WI38 (cell line): ENCODE measurements at regions not wholly inside any gene's neighbourhood (a gene's known extent, or its start where the extent isn't known, plus 50 kb on each side); places are given as distances from the start of the nearest gene placed in this dataset.
"Not testable (repeated sequence)": the region's sequence is repeated elsewhere in the genome, so short reads cannot be mapped to it uniquely, and the experiment has no call there.

Experiments
- H3K4me3 ChIP-seq: 2 replicates; pipeline ENCODE4 v1.5.1; 2011; ENCODE audit warnings: low read depth, mild to moderate bottlenecking, control low read depth, low read length
- TF ChIP-seq, protein P1 (sequence below): IDR thresholded peaks from 2 replicates; pipeline ENCODE4 v1.5.1; 2012; ENCODE audit warnings: low read depth, mild to moderate bottlenecking, control low read depth, low read length

DNA sequence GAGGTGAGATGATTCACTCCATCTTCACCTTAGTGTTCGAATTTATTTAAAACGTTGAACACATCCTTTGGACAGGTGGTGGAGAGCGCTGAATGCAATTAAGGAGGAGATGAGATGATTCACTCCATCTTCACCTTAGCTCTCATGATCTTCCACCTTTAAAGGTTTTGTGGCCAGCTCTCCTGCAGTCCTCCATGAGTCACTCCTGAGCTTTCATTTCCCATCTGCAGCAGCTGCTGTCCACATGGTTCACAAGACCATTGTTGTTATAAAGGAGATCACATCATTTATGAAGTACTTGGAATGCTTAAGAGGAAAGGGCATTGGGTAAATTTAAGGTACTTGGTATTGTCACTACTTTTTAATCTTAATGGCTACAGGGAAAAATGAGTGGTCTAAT, 298.5 kb downstream of the PAX3 start:
- TF ChIP-seq, protein P1, sequence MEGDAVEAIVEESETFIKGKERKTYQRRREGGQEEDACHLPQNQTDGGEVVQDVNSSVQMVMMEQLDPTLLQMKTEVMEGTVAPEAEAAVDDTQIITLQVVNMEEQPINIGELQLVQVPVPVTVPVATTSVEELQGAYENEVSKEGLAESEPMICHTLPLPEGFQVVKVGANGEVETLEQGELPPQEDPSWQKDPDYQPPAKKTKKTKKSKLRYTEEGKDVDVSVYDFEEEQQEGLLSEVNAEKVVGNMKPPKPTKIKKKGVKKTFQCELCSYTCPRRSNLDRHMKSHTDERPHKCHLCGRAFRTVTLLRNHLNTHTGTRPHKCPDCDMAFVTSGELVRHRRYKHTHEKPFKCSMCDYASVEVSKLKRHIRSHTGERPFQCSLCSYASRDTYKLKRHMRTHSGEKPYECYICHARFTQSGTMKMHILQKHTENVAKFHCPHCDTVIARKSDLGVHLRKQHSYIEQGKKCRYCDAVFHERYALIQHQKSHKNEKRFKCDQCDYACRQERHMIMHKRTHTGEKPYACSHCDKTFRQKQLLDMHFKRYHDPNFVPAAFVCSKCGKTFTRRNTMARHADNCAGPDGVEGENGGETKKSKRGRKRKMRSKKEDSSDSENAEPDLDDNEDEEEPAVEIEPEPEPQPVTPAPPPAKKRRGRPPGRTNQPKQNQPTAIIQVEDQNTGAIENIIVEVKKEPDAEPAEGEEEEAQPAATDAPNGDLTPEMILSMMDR, result no peak

DNA sequence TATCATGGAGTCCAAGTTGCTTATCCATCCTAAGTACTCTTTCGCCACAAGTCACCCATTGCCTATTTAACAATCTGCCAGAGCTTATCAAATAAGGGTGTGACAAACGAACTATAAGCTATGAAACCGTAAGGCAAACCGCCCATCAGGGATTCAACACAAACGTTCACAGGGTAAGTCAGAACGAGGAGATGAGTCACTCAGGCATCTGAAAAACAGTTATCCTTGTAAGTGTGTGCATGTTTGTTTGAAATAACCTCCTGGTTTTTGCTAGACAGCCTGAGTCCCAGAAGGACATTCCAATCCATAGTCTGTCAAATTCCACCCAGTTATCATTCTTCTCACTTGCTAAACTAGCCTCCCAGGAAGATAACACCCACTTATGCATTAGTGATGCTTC, 299.1 kb downstream of the PAX3 start:
- TF ChIP-seq, protein P1, result no peak
- no peak overlapping the region for H3K4me3 ChIP-seq

More for the DNA sequence above, 298.5 kb downstream of the PAX3 start:
- no peak overlapping the region for H3K4me3 ChIP-seq

DNA sequence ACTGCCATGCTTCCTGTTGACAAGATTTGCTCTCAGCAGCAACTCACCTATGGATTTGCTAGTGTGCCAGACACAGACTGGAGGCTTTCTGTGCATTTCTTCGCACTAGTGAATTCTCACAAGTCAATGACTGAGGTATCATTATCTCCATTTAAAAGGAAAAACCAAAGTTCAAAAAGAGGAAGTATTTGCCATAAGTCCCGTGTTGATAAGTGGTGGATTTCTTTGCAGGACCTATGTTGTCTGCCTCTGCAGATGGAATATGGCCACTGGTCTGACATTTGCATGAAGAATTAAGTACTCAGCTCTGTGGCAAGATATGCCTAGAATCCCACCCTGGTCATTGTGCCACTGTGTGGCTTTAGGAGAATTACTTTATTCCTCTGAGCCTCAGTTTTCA, 299.6 kb downstream of the PAX3 start:
- H3K4me3 ChIP-seq, result no peak overlapping the region
- TF ChIP-seq, protein P1, result no peak

DNA sequence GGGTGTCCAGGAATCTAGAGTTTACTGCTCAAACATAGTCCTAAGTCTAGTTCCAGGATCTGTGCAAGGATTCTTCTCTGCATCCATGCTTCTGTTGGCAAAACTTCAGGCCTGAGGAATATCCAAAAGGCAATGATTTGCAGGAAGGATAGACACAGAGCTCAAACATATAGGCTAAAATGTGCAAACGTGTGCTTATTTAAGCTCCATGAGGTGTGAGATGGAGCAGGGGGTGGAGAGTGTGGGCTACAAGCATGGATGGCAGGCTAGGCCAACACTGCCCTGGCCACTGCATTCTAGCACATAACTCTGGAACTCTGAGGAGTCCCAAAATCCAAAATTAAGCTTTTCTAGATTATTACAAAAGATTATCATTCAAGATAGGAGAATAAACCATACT, 301.1 kb downstream of the PAX3 start:
- TF ChIP-seq, protein P1, result no peak
- no peak overlapping the region for H3K4me3 ChIP-seq

DNA sequence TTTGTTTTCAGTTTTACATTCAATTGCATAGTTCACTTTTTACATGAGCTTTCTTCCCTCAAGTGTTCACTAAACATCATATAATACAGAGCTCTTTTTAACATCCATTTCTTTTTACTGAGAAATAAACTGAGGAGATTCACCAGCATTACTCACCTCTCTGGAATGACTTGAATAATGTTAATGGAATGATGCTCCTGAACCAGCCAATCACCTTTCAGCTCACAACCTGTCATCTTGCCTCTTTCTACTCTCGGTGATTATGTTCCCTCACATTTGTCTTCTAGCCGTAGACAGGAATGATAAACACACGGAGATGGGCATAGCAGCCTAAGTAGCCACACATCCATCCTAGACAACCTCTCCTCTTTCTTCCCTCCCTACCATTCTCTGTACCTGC, 301.7 kb downstream of the PAX3 start:
- TF ChIP-seq, protein P1, result no peak
- no peak overlapping the region for H3K4me3 ChIP-seq

DNA sequence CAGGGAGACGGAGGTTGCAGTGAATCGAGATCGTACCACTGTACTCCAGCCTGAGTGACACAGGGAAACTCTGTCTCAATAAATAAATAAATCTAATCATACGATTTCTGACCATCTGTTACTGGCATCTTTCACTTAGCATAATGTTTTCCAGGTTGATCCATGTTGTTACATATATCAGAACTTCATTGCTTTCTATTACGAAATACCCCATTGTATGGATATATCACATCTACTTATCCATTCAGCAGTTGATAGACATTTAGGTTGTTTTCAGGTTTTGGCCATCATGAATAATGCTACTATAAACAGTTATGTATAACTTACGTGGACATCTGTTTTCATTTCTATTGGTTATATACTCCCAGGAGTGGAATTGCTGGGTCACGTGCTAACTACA, 303.9 kb downstream of the PAX3 start:
- H3K4me3 ChIP-seq, result no peak overlapping the region
- TF ChIP-seq, protein P1, result no peak

DNA sequence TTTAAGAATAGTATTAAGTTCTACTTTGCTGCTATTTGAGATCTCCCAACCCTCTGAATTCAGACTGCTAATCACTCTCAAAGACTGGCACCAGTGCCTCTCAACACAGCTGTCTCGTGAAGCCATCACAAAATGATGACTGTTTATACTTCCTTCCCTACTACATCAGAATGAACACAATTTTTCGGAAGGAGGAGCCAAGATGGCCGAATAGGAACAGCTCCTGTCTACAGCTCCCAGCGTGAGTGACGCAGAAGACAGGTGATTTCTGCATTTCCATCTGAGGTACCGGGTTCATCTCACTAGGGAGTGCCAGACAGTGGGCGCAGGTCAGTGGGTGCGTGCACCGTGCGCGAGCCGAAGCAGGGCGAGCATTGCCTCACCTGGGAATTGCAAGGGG, 314.4 kb downstream of the PAX3 start:
- H3K4me3 ChIP-seq, result not testable (repeated sequence)

DNA sequence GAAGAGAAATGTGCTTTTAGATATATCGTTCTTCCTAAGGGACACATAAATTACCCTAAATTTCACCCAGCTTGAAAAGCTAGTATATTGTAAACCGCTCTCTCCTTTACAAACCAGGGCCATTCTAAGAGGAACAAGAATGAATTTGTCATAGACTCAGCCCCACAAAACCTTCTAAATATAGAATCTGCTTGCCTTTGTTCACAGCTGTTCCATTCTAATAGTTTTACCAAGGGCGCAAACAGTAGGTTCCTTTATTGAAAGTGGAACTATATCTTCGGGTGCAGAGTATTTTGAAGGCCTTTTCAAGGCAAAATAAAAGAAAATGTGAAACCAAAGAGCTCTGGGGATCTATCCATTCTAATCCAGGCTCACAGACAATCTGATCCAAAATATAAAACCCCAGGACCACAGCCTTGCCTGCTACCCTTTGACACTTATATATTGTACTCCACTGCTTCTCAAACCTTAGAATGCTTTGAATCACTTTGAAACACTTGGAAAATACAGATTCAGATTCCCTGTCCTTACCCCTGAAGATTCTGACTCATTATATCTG, 316.8 kb downstream of the PAX3 start:
- TF ChIP-seq, protein P1, result no peak
- no peak overlapping the region for H3K4me3 ChIP-seq
